ENCODE measurements at regions not wholly inside any gene's neighbourhood (a gene's known extent, or its start where the extent isn't known, plus 50 kb on each side); places are given as distances from the start of the nearest gene placed in this dataset.

GRCh38 chr3:176961916-176962315 lies 235.4 kb downstream of the TBL1XR1 start:
- dilution Hi-C loops (cut with MboI; ENCODE audit: extremely low pct_ligation_motif_present, low sequenced_read_pairs) = no loop called here
- Histone ChIP-seq H3K4me3 (ENCODE audit: control insufficient read depth in 2 of 3, extremely low read depth in 1 of 3, insufficient read depth in 2 of 3, low read depth in 1 of 3, low read length in 3 of 3) (no peak overlapping the region), H3K27ac (ENCODE audit: control insufficient read depth, insufficient read depth, low read length) (no peak overlapping the region), H2AFZ (ENCODE audit: control insufficient read depth, low read length) (no peak overlapping the region), H3K9ac (ENCODE audit: control insufficient read depth, extremely low read depth, insufficient read depth, low read length) (no peak overlapping the region), H3K4me2 (ENCODE audit: control insufficient read depth, extremely low read depth, insufficient read depth, low read depth, low read length) (no peak overlapping the region), H3K36me3 (ENCODE audit: control insufficient read depth in 2 of 2, extremely low read depth in 1 of 2, insufficient read depth in 2 of 2, low read length in 2 of 2) (no peaks in the 10 kb centered on the region), H4K20me1 (ENCODE audit: control insufficient read depth, extremely low read depth, insufficient read depth, low read length) (no peaks in the 10 kb centered on the region), H3K4me1 (ENCODE audit: control insufficient read depth, extremely low read depth, insufficient read depth, low read length) (no peaks in the 10 kb centered on the region), H3K9me1 (ENCODE audit: control insufficient read depth, extremely low read depth, insufficient read depth, low read length) (no peaks in the 10 kb centered on the region), H3K27me3 (ENCODE audit: control insufficient read depth, extremely low read depth, insufficient read depth, low read length) (no peaks in the 10 kb centered on the region), H3K9me3 (ENCODE audit: control insufficient read depth, low read depth, low read length) (no peaks in the 10 kb centered on the region), H3K79me2 (ENCODE audit: control insufficient read depth, insufficient read depth, low read length) (no peaks in the 10 kb centered on the region)
- no peak for DNase-seq (ENCODE audit: low read depth, low spot score)
- no peak for TF ChIP-seq EZH2 (IDR thresholded peaks at IDR 0.05; ENCODE audit: low read length)
- no peak for TF ChIP-seq CTCF (optimal IDR thresholded peaks at IDR 0.05 in 1 of 3, IDR thresholded peaks at IDR 0.05 in 1 of 3, conservative IDR thresholded peaks at IDR 0.05 in 1 of 3; ENCODE audit: extremely low read depth in 1 of 3, insufficient read depth in 2 of 3, low read length in 3 of 3)
- FAIRE-seq = peak; percentile 9

GRCh38 chr3:176959867-176960266 lies 237.4 kb downstream of the TBL1XR1 start:
- no peaks in the 10 kb centered on the region for H3K9me3 ChIP-seq (ENCODE audit: control insufficient read depth, low read depth, low read length)
- H3K4me2 ChIP-seq (ENCODE audit: control insufficient read depth, extremely low read depth, insufficient read depth, low read depth, low read length) = no peak overlapping the region
- H3K4me3 ChIP-seq (ENCODE audit: control insufficient read depth in 2 of 3, extremely low read depth in 1 of 3, insufficient read depth in 2 of 3, low read depth in 1 of 3, low read length in 3 of 3) = no peak overlapping the region
- dilution Hi-C loops (cut with MboI; ENCODE audit: extremely low pct_ligation_motif_present, low sequenced_read_pairs) = no loop called here
- H4K20me1 ChIP-seq (ENCODE audit: control insufficient read depth, extremely low read depth, insufficient read depth, low read length) = no peaks in the 10 kb centered on the region
- H3K9me1 ChIP-seq (ENCODE audit: control insufficient read depth, extremely low read depth, insufficient read depth, low read length) = no peaks in the 10 kb centered on the region
- H3K9ac ChIP-seq (ENCODE audit: control insufficient read depth, extremely low read depth, insufficient read depth, low read length) = no peak overlapping the region
- no peaks in the 10 kb centered on the region for H3K36me3 ChIP-seq (ENCODE audit: control insufficient read depth in 2 of 2, extremely low read depth in 1 of 2, insufficient read depth in 2 of 2, low read length in 2 of 2)
- H3K27ac ChIP-seq (ENCODE audit: control insufficient read depth, insufficient read depth, low read length) = no peak overlapping the region
- no peaks in the 10 kb centered on the region for H3K79me2 ChIP-seq (ENCODE audit: control insufficient read depth, insufficient read depth, low read length)
- H2AFZ ChIP-seq (ENCODE audit: control insufficient read depth, low read length) = no peak overlapping the region
- no peaks in the 10 kb centered on the region for H3K4me1 ChIP-seq (ENCODE audit: control insufficient read depth, extremely low read depth, insufficient read depth, low read length)
- TF ChIP-seq CTCF (optimal IDR thresholded peaks at IDR 0.05 in 1 of 3, IDR thresholded peaks at IDR 0.05 in 1 of 3, conservative IDR thresholded peaks at IDR 0.05 in 1 of 3; ENCODE audit: extremely low read depth in 1 of 3, insufficient read depth in 2 of 3, low read length in 3 of 3) (no peak), EZH2 (IDR thresholded peaks at IDR 0.05; ENCODE audit: low read length) (no peak)
- DNase-seq (ENCODE audit: low read depth, low spot score) (no peak), FAIRE-seq (no peak)
- no peaks in the 10 kb centered on the region for H3K27me3 ChIP-seq (ENCODE audit: control insufficient read depth, extremely low read depth, insufficient read depth, low read length)
